GM18519 (cell line): ENCODE measurements at regions not wholly inside any gene's neighbourhood (a gene's known extent, or its start where the extent isn't known, plus 50 kb on each side); places are given as distances from the start of the nearest gene placed in this dataset.
"Not testable (repeated sequence)": the region's sequence is repeated elsewhere in the genome, so short reads cannot be mapped to it uniquely, and the experiment has no call there.

Experiments
- ATAC-seq: cut with Tn5 transposase; IDR thresholded peaks from one replicate; pipeline ENCODE4 v1.9.1; 2021; ENCODE audit warnings: mild to moderate bottlenecking, moderate library complexity; ENCODE audit not compliant: unreplicated experiment, low FRiP score

- ATAC-seq, result no peak
Measured at GRCh38 chr12:93231938-93232337, 145.8 kb upstream of the NUDT4 start.

DNA sequence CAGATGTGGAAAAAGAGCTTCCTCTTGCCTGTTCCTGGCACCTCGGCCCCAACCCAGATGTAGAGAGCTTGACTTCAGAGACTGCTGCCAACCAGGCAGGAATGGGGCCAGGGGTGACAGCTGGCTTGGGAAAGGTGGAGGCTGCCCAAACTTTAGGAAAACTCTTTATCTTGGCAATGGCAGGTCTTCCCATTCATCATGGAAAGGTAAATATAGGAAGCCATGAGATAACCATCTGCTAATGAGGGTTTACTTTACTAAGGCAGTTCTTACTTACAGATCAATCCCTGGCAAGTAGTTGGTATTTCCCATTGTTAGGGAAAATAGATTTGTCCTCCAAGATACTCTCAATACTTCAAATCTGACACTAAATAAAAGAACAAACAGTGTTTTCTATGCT, 143.1 kb upstream of the NUDT4 start:
- ATAC-seq, result no peak

GRCh38 chr12:93235881-93236280, 141.8 kb upstream of the NUDT4 start:
- ATAC-seq, result no peak

- ATAC-seq, result no peak
Measured at GRCh38 chr12:93237235-93237915, 140.3 kb upstream of the NUDT4 start.

- ATAC-seq, result not testable (repeated sequence)
Measured at GRCh38 chr12:93238512-93239262, 139.0 kb upstream of the NUDT4 start.

- ATAC-seq, result not testable (repeated sequence)
Measured at GRCh38 chr12:93239789-93240188, 137.9 kb upstream of the NUDT4 start.

GRCh38 chr12:93242154-93242972, 135.4 kb upstream of the NUDT4 start:
- no peak for ATAC-seq

GRCh38 chr12:93243382-93243688, 134.4 kb upstream of the NUDT4 start:
- no peak for ATAC-seq

DNA sequence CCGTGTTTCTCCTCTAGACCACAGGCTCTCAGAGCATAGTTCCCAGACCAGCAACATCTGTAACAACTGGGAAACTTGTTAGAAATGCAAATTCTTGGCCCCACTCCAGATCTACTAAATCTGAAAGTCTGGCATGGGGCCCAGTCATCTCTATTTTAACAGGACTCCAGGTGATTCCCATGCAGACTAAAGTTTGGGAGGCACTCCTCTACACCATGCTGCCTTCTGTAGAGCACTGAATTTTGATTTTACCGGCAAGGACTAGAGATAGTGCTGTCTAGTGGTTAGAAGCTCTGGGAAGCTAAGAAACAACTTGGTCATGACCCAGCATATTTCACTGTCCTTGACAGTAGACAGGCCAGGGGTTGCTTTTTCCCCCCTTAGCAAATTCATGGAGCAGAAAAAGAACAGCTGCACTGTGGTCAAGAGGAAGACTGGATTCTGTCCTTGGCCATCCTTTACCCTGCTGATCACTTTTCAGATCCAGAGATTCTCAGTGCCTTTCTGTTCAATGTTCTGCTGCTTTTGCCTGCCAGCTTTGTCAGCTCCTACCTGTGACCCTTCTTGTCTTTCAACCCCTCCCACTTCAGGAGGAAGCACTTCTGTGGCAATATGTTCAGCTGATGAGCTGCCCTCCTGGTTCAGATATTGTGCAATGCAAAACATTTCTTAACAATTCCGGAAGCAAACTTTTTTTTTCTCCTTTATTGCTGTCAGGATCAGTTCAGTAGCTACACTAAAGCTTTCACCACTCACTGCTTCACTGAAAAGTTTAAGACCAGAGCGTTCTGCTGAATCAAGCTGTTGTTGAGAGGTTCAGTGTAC, 133.8 kb upstream of the NUDT4 start:
- ATAC-seq, result no peak

- ATAC-seq, result no peak
Measured at GRCh38 chr12:93244514-93245077, 133.1 kb upstream of the NUDT4 start.

DNA sequence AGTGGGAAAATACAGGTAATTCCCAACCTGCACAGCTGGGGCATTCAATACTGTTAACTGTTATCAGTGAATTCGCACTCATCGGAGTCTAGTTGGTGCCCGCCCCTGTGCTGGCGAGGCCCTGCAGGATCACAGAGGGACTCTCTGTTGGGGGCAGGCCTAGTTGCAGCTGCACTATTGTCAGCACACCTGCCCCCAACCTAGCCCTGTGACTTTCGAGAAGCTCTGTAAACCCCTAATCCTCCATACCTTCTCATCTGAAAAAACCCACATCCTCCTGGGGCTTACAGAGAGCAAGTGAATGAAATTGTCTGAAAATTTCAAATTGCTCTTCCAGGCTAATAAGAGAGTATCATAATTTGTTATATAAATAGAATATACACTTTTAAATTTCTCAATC, 132.2 kb upstream of the NUDT4 start:
- ATAC-seq, result peak; percentile 58

DNA sequence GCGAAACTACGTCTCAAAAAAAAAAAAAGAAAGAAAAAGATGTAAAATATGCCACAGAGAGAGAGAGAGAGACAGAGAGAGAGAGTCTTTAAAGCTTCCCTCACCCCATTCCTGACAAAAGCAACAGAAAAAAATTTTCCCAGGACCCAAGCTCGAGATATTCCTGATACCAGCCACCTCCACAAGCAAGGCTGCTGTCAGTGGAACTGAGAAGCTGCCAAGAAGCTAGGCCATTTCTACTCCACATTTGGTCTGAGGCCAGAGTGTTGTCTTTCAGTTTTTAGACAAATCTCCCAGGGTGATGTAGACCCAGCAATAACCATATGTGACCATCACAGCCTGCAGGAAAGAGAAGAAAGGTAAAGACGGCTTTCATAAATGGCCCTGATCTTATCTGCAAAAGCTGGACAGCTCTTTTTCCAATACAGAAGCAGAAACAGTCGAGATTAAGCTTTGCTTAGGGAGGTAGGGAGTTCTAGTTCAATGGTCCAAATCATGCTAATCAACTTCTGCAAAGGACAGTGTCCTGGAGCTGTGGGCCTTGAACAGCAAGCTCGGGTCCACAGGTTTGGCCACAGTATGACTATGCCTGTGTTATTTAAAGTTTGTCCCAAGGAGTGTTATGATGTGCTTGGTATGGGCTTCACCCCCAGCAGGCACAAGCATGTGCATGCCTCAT, 130.3 kb upstream of the NUDT4 start:
- no peak for ATAC-seq

DNA sequence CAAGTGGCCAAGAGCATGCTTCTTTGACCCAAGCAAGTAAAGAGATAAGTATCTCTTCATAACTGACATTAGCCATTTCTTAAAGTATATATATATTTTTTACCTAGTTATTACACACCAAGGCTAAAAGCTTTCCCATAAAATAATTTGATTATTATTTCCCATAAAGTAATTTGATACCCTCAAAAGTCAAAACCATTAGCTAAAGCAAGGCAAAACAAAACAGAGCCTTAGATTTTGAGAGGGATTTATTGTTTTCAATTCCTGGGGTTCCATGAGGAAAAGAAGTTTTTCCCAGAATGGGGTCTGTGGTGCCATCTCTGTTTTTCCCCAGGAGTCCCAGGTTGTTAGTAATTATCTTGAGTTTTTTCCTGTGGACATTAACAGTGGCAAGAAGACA, 125.5 kb upstream of the NUDT4 start:
- ATAC-seq, result no peak

- no peak for ATAC-seq
Measured at GRCh38 chr12:93254911-93255310, 122.8 kb upstream of the NUDT4 start.

GRCh38 chr12:93256256-93256969, 121.3 kb upstream of the NUDT4 start:
- no peak for ATAC-seq

GRCh38 chr12:93261505-93262094, 116.1 kb upstream of the NUDT4 start:
- no peak for ATAC-seq

GRCh38 chr12:93272997-93273396, 104.7 kb upstream of the NUDT4 start:
- ATAC-seq, result no peak

GRCh38 chr12:93273834-93274564, 103.7 kb upstream of the NUDT4 start:
- ATAC-seq, result no peak
